ENCODE measurements at regions not wholly inside any gene's neighbourhood (a gene's known extent, or its start where the extent isn't known, plus 50 kb on each side); places are given as distances from the start of the nearest gene placed in this dataset.

DNA sequence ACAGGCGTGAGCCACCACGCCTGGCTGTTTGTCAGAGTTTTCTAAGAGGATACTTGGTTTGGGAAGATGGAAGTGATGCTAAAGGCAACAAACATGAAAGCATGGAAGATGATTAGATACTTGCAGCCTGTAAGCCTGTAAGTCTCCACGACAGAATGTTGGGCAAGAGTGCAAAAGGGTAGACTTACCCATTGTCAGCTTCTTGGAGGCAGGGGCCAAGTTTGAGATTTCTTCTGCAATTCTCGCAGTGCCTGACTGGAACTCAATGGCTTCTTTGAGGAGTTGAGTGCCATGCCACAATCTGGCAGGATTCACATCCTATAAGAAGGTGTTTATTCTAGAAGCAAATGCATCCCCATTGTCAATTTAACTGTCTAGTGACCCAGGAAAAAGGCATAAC lies 70.1 kb upstream of the EFEMP1 start:
- no peak overlapping the region for H3K4me3 Mint-ChIP-seq
- CTCF ChIA-PET = no interaction called here
- peaks cover 11% of the 10 kb centered on the region for H3K4me1 Mint-ChIP-seq
- POLR2A ChIA-PET = interaction anchor here (0.6 kb wide), 1 partner anchor 16 kb away, joined by 3 read pairs; no protein-coding TSS in a partner anchor
- no peak for DNase-seq (ENCODE audit: low spot score)
- no peak overlapping the region for H3K27ac Mint-ChIP-seq
- H3K9me3 Mint-ChIP-seq = no peaks in the 10 kb centered on the region
- no peaks in the 10 kb centered on the region for H3K27me3 Mint-ChIP-seq (ENCODE audit: low read depth)
- ATAC-seq = no peak
- no peaks in the 10 kb centered on the region for H3K36me3 Mint-ChIP-seq
- TF ChIP-seq, protein P1, sequence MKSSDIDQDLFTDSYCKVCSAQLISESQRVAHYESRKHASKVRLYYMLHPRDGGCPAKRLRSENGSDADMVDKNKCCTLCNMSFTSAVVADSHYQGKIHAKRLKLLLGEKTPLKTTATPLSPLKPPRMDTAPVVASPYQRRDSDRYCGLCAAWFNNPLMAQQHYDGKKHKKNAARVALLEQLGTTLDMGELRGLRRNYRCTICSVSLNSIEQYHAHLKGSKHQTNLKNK (CRISPR knock-in tag; IDR thresholded peaks at IDR 0.05) = no peak
- TF ChIP-seq ZNF219 (CRISPR knock-in tag; IDR thresholded peaks at IDR 0.05; ENCODE audit: borderline replicate concordance) (no peak), MYBL2 (CRISPR knock-in tag; IDR thresholded peaks at IDR 0.05) (no peak), CREM (CRISPR knock-in tag; IDR thresholded peaks at IDR 0.05) (no peak), E2F1 (CRISPR knock-in tag; IDR thresholded peaks at IDR 0.05) (no peak), ETV6 (CRISPR knock-in tag; IDR thresholded peaks at IDR 0.05) (no peak), FOXP1 (CRISPR knock-in tag; IDR thresholded peaks at IDR 0.05; ENCODE audit: borderline replicate concordance) (no peak), AFF4 (CRISPR knock-in tag; IDR thresholded peaks at IDR 0.05; ENCODE audit: borderline replicate concordance) (no peak)
- TF ChIP-seq, protein P2, sequence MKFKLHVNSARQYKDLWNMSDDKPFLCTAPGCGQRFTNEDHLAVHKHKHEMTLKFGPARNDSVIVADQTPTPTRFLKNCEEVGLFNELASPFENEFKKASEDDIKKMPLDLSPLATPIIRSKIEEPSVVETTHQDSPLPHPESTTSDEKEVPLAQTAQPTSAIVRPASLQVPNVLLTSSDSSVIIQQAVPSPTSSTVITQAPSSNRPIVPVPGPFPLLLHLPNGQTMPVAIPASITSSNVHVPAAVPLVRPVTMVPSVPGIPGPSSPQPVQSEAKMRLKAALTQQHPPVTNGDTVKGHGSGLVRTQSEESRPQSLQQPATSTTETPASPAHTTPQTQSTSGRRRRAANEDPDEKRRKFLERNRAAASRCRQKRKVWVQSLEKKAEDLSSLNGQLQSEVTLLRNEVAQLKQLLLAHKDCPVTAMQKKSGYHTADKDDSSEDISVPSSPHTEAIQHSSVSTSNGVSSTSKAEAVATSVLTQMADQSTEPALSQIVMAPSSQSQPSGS (CRISPR knock-in tag; IDR thresholded peaks at IDR 0.05; ENCODE audit: borderline replicate concordance, low read depth) = no peak

DNA sequence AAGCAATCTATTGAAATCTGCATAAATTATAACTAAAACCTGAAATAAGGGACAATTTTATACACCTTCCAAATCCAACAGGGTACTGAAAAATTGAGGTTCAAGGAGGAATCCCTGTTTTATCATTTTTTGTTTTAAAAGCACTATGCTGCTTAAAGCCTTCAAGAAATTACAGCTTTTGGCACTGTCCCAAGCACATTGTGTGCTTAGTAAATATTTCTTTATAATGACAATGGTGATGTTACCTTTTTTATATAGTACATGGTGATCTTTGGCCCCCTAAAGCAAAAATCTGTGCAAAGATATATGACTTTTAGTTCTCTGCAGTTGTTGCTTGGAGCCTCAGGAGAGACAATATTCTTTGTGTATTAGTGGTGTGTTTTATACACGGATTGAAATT lies 71.6 kb upstream of the EFEMP1 start:
- TF ChIP-seq ZNF416 (CRISPR knock-in tag; IDR thresholded peaks at IDR 0.05) (no peak), GRHL2 (CRISPR knock-in tag; IDR thresholded peaks at IDR 0.05; ENCODE audit: insufficient replicate concordance, severe bottlenecking) (no peak), FOXP1 (CRISPR knock-in tag; IDR thresholded peaks at IDR 0.05; ENCODE audit: borderline replicate concordance) (no peak), NFE2L1 (CRISPR knock-in tag; IDR thresholded peaks at IDR 0.05) (no peak), ZBTB43 (CRISPR knock-in tag; IDR thresholded peaks at IDR 0.05) (no peak), ZNF671 (CRISPR knock-in tag; IDR thresholded peaks at IDR 0.05) (no peak), FOXJ3 (CRISPR knock-in tag; IDR thresholded peaks at IDR 0.05; ENCODE audit: borderline replicate concordance) (no peak)
- Mint-ChIP-seq H3K36me3 (no peaks in the 10 kb centered on the region), H3K27me3 (ENCODE audit: low read depth) (no peaks in the 10 kb centered on the region), H3K4me3 (no peak overlapping the region), H3K9me3 (no peaks in the 10 kb centered on the region), H3K4me1 (peaks cover 8% of the 10 kb centered on the region), H3K27ac (no peak overlapping the region)
- no peak for DNase-seq (ENCODE audit: low spot score)
- ChIA-PET POLR2A (no interaction called here), CTCF (no interaction called here)
- no peak for ATAC-seq

- no peak for TF ChIP-seq JAZF1 (CRISPR knock-in tag; IDR thresholded peaks at IDR 0.05)
- POLR2A ChIA-PET = interaction anchor here (0.6 kb wide), 1 partner anchor 26 kb away, joined by 3 read pairs; no protein-coding TSS in a partner anchor
- H3K27me3 Mint-ChIP-seq (ENCODE audit: low read depth) = no peaks in the 10 kb centered on the region
- no peak for ATAC-seq
- CTCF ChIA-PET = no interaction called here
- no peak overlapping the region for H3K27ac Mint-ChIP-seq
- DNase-seq (ENCODE audit: low spot score) = no peak
- H3K36me3 Mint-ChIP-seq = no peaks in the 10 kb centered on the region
- no peak overlapping the region for H3K4me3 Mint-ChIP-seq
- H3K4me1 Mint-ChIP-seq = peaks cover 8% of the 10 kb centered on the region
- H3K9me3 Mint-ChIP-seq = no peaks in the 10 kb centered on the region
Measured at GRCh38 chr2:55995902-55996301, 72.3 kb upstream of the EFEMP1 start.
